ENCODE measurements at regions not wholly inside any gene's neighbourhood (a gene's known extent, or its start where the extent isn't known, plus 50 kb on each side); places are given as distances from the start of the nearest gene placed in this dataset.

GRCh38 chr11:10913075-10913474 lies 55.2 kb upstream of the ZBED5 start:
- TF ChIP-seq CTCF (conservative IDR thresholded peaks at IDR 0.05) (no peak), ZFX (IDR thresholded peaks at IDR 0.05) (no peak)
